ENCODE measurements at regions not wholly inside any gene's neighbourhood (a gene's known extent, or its start where the extent isn't known, plus 50 kb on each side); places are given as distances from the start of the nearest gene placed in this dataset.

DNA sequence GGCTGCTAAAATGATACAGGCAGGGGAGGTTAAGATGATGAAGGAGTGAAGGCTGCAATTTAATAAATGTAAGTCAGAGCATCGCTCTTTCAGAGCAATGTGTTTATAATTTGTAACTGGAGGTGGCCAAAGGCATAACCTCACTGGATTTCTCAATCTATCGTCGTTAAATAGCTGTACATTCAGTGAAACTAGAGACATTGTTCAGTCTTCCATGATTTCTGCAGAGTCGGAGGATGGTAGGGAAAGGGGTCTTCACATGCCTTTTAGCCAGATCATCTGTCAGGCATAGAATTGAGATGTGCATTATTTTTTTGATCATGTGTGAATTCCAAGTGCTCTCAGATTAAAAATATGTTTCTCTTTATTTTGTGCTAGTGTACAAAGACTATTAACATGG is 315.4 kb downstream of the OXSM start:
- H3K27me3 ChIP-seq (ENCODE audit: control insufficient read depth in 2 of 2, insufficient read depth in 2 of 2, low read length in 2 of 2), result no peaks in the 10 kb centered on the region
- H3K79me2 ChIP-seq (ENCODE audit: control insufficient read depth, insufficient read depth, low read length), result no peaks in the 10 kb centered on the region
- no peak overlapping the region for H3K9ac ChIP-seq (ENCODE audit: insufficient read depth in 1 of 2, low read depth in 2 of 2, low read length in 2 of 2)
- TF ChIP-seq ATF1 (CRISPR knock-in tag; IDR thresholded peaks at IDR 0.05) (no peak), ATF1 (tag; IDR thresholded peaks at IDR 0.05) (no peak), ZC3H8 (IDR thresholded peaks at IDR 0.05) (no peak), ZNF717 (CRISPR knock-in tag; IDR thresholded peaks at IDR 0.05) (no peak), ZNF175 (CRISPR knock-in tag; IDR thresholded peaks at IDR 0.05; ENCODE audit: low read depth) (no peak)
- ATAC-seq (no peak), FAIRE-seq (no peak), DNase-seq (ENCODE audit: extremely low read depth in 1 of 4, low spot score in 3 of 4) (no peak)
- no peaks in the 10 kb centered on the region for H3K9me1 ChIP-seq (ENCODE audit: control insufficient read depth, insufficient read depth, low read length)
- no peaks in the 10 kb centered on the region for H3K9me3 ChIP-seq (replicated peaks; ENCODE audit: control insufficient read depth, insufficient read depth, low read depth, low read length)
- no peak overlapping the region for H3K4me2 ChIP-seq (ENCODE audit: insufficient read depth, low read length)
- ChIA-PET CTCF (ENCODE audit: low intra/inter-chr PET ratio) (no interaction called here), POLR2A (no interaction called here)
- no peak overlapping the region for H3K4me3 ChIP-seq
- no peaks in the 10 kb centered on the region for H4K20me1 ChIP-seq (replicated peaks; ENCODE audit: control insufficient read depth, insufficient read depth, low read length)
- H3K27ac ChIP-seq (ENCODE audit: extremely low read depth, low read depth, low read length), result no peak overlapping the region
- H2AFZ ChIP-seq (ENCODE audit: low read depth, low read length), result no peak overlapping the region
- no peaks in the 10 kb centered on the region for H3K4me1 ChIP-seq (replicated peaks in 1 of 2; ENCODE audit: control insufficient read depth in 2 of 2, insufficient read depth in 2 of 2, low read length in 2 of 2)
- in situ Hi-C loops (cut with MboI) (no loop called here), intact Hi-C loops (cut with micrococcal nuclease) (no loop called here)
- WGBS (ENCODE audit: insufficient coverage, low coverage, missing lambda C conversion rate), result 2% methylated on average over 4 of the region's 4 CpGs
- H3K36me3 ChIP-seq (ENCODE audit: control insufficient read depth, insufficient read depth, low read length), result no peaks in the 10 kb centered on the region
- BruUV-seq (replicated peaks), result no TSS peak

GRCh38 chr3:26106228-26106627 is 316.3 kb downstream of the OXSM start:
- POLR2A ChIA-PET, result no interaction called here
- TF ChIP-seq NFRKB (IDR thresholded peaks at IDR 0.05; ENCODE audit: low read depth) (no peak), ZNF561 (CRISPR knock-in tag; conservative IDR thresholded peaks at IDR 0.05) (no peak), IFI16 (CRISPR knock-in tag; IDR thresholded peaks at IDR 0.05) (no peak), ZKSCAN1 (IDR thresholded peaks at IDR 0.05; ENCODE audit: low read depth, low read length) (no peak), NRF1 (conservative IDR thresholded peaks at IDR 0.05 in 1 of 2, IDR thresholded peaks at IDR 0.05 in 1 of 2) (no peak), CEBPG (CRISPR knock-in tag; IDR thresholded peaks at IDR 0.05) (no peak), CEBPG (tag; conservative IDR thresholded peaks at IDR 0.05 in 1 of 2, IDR thresholded peaks at IDR 0.05 in 1 of 2) (no peak), ZFP30 (CRISPR knock-in tag; IDR thresholded peaks at IDR 0.05; ENCODE audit: borderline replicate concordance) (no peak), ZNF695 (CRISPR knock-in tag; IDR thresholded peaks at IDR 0.05) (no peak), NKRF (IDR thresholded peaks at IDR 0.05; ENCODE audit: borderline replicate concordance) (no peak)
- TF ChIP-seq, protein P1, sequence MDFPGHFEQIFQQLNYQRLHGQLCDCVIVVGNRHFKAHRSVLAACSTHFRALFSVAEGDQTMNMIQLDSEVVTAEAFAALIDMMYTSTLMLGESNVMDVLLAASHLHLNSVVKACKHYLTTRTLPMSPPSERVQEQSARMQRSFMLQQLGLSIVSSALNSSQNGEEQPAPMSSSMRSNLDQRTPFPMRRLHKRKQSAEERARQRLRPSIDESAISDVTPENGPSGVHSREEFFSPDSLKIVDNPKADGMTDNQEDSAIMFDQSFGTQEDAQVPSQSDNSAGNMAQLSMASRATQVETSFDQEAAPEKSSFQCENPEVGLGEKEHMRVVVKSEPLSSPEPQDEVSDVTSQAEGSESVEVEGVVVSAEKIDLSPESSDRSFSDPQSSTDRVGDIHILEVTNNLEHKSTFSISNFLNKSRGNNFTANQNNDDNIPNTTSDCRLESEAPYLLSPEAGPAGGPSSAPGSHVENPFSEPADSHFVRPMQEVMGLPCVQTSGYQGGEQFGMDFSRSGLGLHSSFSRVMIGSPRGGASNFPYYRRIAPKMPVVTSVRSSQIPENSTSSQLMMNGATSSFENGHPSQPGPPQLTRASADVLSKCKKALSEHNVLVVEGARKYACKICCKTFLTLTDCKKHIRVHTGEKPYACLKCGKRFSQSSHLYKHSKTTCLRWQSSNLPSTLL (IDR thresholded peaks at IDR 0.05), result no peak

More at GRCh38 chr3:26106228-26106627, 316.3 kb downstream of the OXSM start:
- intact Hi-C loops (cut with micrococcal nuclease), result no loop called here
- no peaks in the 10 kb centered on the region for H3K27me3 ChIP-seq (ENCODE audit: control insufficient read depth in 2 of 2, insufficient read depth in 2 of 2, low read length in 2 of 2)
- no peak overlapping the region for H3K4me2 ChIP-seq (ENCODE audit: insufficient read depth, low read length)
- WGBS (ENCODE audit: insufficient coverage, low coverage, missing lambda C conversion rate), result 0% methylated on average over 2 of the region's 2 CpGs
- H3K4me1 ChIP-seq (replicated peaks in 1 of 2; ENCODE audit: control insufficient read depth in 2 of 2, insufficient read depth in 2 of 2, low read length in 2 of 2), result no peaks in the 10 kb centered on the region
- CTCF ChIA-PET (ENCODE audit: low intra/inter-chr PET ratio), result no interaction called here
- H3K36me3 ChIP-seq (ENCODE audit: control insufficient read depth, insufficient read depth, low read length), result no peaks in the 10 kb centered on the region
- H3K9me3 ChIP-seq (replicated peaks; ENCODE audit: control insufficient read depth, insufficient read depth, low read depth, low read length), result no peaks in the 10 kb centered on the region
- BruUV-seq (replicated peaks), result no TSS peak
- ATAC-seq, result no peak
- H3K9ac ChIP-seq (ENCODE audit: insufficient read depth in 1 of 2, low read depth in 2 of 2, low read length in 2 of 2), result no peak overlapping the region
- H3K79me2 ChIP-seq (ENCODE audit: control insufficient read depth, insufficient read depth, low read length), result no peaks in the 10 kb centered on the region
- H3K9me1 ChIP-seq (ENCODE audit: control insufficient read depth, insufficient read depth, low read length), result no peaks in the 10 kb centered on the region
- in situ Hi-C loops (cut with MboI), result no loop called here
- H3K27ac ChIP-seq (ENCODE audit: extremely low read depth, low read depth, low read length), result no peak overlapping the region
- DNase-seq (ENCODE audit: extremely low read depth in 1 of 4, low spot score in 3 of 4), result no peak
- no peaks in the 10 kb centered on the region for H4K20me1 ChIP-seq (replicated peaks; ENCODE audit: control insufficient read depth, insufficient read depth, low read length)
- H2AFZ ChIP-seq (ENCODE audit: low read depth, low read length), result no peak overlapping the region
- no peak overlapping the region for H3K4me3 ChIP-seq
- no peak for FAIRE-seq

Measured in K562 (cell line).